Cerebellar nuclear complex (tissue), 1 donor: ENCODE measurements at regions not wholly inside any gene's neighbourhood (a gene's known extent, or its start where the extent isn't known, plus 50 kb on each side); places are given as distances from the start of the nearest gene placed in this dataset.

Source experiments
- DNase-seq, 2 experiments: peaks; one replicate each; lab custom pipeline; 2025; lab: John Stamatoyannopoulos, UW

DNA sequence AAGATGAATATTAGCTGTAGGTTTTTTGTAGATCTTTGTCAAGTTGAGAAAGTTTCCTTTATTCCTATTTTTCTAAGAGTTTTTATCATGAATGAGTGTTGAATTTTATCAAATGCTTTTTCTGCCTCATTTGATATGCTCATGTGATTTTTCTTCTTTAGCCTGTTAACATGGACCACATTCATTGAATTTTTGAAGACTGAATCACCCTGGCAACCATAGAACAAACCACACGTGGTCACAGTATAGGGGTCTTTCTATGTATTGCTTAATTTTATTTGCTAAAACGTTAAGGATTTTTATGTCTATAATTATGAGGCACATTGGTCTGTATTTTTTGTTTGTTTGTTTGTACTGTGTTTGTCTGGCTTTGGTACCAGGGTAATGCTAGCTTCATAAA is 201.7 kb upstream of the CWC22 start:
- DNase-seq, result no peak

- no peak for DNase-seq
These were observed 198.6 kb upstream of the CWC22 start for GRCh38 chr2:180205621-180206235.

- no peak for DNase-seq
These were observed 196.9 kb upstream of the CWC22 start for GRCh38 chr2:180203972-180204371.

- no peak for DNase-seq
These were observed 195.4 kb upstream of the CWC22 start for GRCh38 chr2:180202467-180202951.

- DNase-seq, result no peak
These were observed 189.4 kb upstream of the CWC22 start for GRCh38 chr2:180196419-180196977.

DNA sequence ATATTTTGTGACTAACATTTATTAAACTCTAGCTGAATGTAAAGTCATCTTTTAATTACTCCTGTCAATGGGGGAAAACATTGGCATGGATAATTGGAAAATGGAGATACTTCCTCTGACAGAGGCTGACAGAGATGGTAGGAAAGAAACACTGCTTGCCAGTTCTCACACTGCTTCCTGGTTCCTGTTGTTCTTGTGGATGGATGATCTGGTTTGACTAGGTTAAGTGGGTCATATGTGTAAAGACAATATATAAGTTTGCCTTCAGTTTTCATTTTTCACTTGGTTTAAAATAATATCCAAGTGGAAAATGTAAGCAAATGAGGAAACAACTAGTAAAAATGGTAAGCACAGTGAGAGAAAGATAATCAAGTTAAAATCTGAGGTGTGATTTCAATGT is 188.8 kb upstream of the CWC22 start:
- DNase-seq, result no peak

- no peak for DNase-seq
These were observed 184.5 kb upstream of the CWC22 start for GRCh38 chr2:180191432-180192124.

GRCh38 chr2:180190851-180191250 is 183.8 kb upstream of the CWC22 start:
- no peak for DNase-seq

GRCh38 chr2:180187611-180188010 is 180.5 kb upstream of the CWC22 start:
- DNase-seq, result no peak

DNA sequence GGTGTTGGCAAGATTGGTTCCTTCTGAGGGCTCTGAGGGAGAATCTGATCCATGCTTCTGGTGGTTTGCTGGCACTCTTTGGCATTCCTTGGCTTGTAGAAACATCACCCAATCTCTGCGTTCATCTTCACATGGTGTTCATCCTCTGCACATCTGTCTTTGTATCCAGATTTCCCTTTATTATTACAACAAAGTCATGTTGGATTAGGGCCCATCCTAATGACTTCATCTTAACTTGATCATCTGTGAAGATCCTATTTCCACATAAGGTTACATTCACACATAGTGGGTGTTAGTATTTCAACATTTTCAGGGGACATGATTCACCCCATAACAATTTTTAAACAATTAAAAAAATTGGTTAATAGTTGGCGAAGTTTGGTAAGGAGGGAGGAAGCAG is 177.4 kb upstream of the CWC22 start:
- DNase-seq, result no peak

- no peak for DNase-seq
These were observed 173.4 kb upstream of the CWC22 start for GRCh38 chr2:180180511-180180910.

GRCh38 chr2:180177534-180177933 is 170.4 kb upstream of the CWC22 start:
- DNase-seq, result no peak

- DNase-seq, result no peak
These were observed 168.6 kb upstream of the CWC22 start for GRCh38 chr2:180175736-180176135.

GRCh38 chr2:180174580-180174979 is 167.5 kb upstream of the CWC22 start:
- DNase-seq, result no peak

- no peak for DNase-seq
These were observed 162.4 kb upstream of the CWC22 start for GRCh38 chr2:180169474-180169873.

DNA sequence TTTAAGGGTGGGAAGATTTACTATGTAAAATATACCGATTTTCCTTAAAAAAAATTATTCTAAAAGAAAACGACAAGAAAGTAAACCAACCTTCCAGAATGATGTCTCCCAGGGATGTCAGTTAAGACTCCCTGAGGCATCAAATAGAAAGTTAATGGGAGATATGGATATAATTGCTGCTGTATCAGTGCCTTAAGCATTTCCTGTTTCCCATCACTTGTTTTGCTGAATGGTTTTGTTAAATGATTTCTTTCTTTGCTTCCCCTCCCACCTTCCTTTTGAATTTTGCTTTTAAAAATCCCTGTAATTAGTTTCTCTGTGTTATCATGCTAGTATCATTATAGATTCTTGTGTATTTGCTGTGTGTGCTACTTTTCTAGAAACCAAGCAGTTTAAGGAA is 154.3 kb upstream of the CWC22 start:
- DNase-seq, result no peak

GRCh38 chr2:180159921-180160320 is 152.8 kb upstream of the CWC22 start:
- no peak for DNase-seq

DNA sequence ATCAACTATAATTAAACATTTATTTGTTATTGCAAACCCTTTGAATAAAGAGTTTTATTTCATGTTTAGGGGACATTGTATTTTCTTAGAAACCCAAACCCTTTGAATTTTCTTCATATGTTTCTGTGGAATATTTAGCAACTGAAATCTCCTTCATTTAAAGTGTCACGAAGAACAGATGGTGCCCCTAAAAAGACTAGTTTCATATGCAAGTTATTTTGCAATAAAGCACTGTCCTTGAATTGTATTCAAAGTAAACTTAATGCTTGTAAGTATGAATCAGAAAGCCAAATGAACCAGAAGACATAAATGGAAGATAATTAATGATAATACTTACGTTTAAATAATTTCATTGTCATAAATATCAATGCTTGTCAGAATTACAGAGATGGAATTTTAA is 151.9 kb upstream of the CWC22 start:
- DNase-seq, result no peak

DNA sequence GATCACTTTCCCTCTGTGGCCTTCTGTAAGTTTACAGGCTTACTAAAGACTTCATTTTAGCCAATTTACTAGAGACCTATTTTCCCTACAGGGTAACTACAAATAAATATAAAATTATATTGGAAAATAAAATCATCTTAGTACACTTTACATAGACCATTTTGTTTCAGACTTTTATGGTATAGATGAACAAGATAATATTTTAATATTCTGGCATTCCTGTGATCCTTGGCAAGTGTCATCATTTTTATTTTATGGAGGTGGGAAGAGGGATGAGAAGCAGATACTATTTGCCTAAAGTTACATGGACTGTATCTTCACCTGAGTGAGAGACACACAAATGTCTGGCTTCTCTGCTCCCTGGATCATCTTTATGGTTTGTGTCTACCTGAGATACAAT is 149.6 kb upstream of the CWC22 start:
- DNase-seq, result no peak

DNA sequence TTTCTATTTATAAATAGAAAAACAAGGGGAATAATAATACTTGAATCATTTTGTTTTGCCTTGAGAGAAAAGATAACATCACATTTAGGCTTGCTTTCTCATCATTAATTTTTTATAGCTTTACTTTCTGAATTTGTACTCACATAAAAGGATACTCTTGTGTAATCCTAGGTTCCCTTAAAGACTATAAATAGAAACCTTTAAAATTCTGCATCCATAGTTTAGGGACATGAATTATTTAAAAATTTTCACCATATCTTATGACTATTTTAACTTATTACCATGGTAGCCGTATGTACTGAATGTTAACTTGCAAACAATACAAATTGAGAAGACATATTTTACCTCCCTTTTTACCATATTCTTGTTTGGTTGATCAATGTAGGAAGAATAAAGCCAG is 143.5 kb upstream of the CWC22 start:
- DNase-seq, result no peak

DNA sequence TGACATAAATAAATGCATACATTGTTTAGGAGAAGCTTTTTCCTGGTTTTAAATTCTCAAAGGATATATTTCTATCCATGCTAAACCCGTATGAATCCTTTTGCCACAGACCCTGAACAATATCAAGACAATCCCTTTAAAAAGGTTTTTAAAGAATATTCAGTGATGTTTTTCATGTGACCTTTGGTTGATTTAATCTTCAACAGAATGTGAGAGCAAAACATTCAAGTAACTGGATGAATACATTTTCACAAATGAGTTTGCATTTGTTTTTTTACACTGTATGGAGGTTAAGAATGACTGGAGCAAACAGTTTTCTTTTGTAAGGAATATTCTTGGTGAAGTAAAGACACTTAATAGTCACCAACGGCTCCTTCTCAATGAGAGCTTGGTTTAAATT is 139.4 kb upstream of the CWC22 start:
- no peak for DNase-seq

- DNase-seq, result no peak
These were observed 139.0 kb upstream of the CWC22 start for GRCh38 chr2:180146114-180146513.

GRCh38 chr2:180145163-180145562 is 138.1 kb upstream of the CWC22 start:
- DNase-seq, result no peak
